ENCODE measurements at regions not wholly inside any gene's neighbourhood (a gene's known extent, or its start where the extent isn't known, plus 50 kb on each side); places are given as distances from the start of the nearest gene placed in this dataset.

GRCh38 chr10:75294866-75295701 is 59.3 kb upstream of the COMTD1 start (continued):
- TF ChIP-seq ATM (IDR thresholded peaks at IDR 0.05; ENCODE audit: borderline replicate concordance) (no peak), FOSL2 (CRISPR knock-in tag; IDR thresholded peaks at IDR 0.05) (peak; percentile 46), CHCHD3 (CRISPR knock-in tag; IDR thresholded peaks at IDR 0.05) (no peak), HINFP (CRISPR knock-in tag; IDR thresholded peaks at IDR 0.05; ENCODE audit: low read depth) (0 out of 2 replicates have a peak, but pooled peaks have one; percentile 32), ZNF629 (CRISPR knock-in tag; conservative IDR thresholded peaks at IDR 0.05) (no peak), ARID2 (CRISPR knock-in tag; IDR thresholded peaks at IDR 0.05; ENCODE audit: borderline replicate concordance) (no peak), ZNF451 (CRISPR knock-in tag; IDR thresholded peaks at IDR 0.05) (0 out of 2 replicates have a peak, but pooled peaks have one; percentile 32), ZNF337 (CRISPR knock-in tag; IDR thresholded peaks at IDR 0.05; ENCODE audit: borderline replicate concordance, low read depth) (no peak), MAFG (CRISPR knock-in tag; IDR thresholded peaks at IDR 0.05) (no peak), ZNF24 (IDR thresholded peaks at IDR 0.05) (no peak), PTBP1 (IDR thresholded peaks at IDR 0.05; ENCODE audit: low read depth, low read length, poor library complexity, severe bottlenecking) (no peak), ZNF589 (CRISPR knock-in tag; conservative IDR thresholded peaks at IDR 0.05) (no peak), CAMTA2 (CRISPR knock-in tag; IDR thresholded peaks at IDR 0.05; ENCODE audit: borderline replicate concordance) (no peak), CREB1 (IDR thresholded peaks at IDR 0.05) (peak; percentile 68), CREB1 (CRISPR knock-in tag; IDR thresholded peaks at IDR 0.05) (no peak), NFIB (CRISPR knock-in tag; IDR thresholded peaks at IDR 0.05; ENCODE audit: borderline replicate concordance) (no peak), ZNF12 (CRISPR knock-in tag; IDR thresholded peaks at IDR 0.05) (no peak), NFATC3 (CRISPR knock-in tag; IDR thresholded peaks at IDR 0.05) (no peak), NFYC (CRISPR knock-in tag; IDR thresholded peaks at IDR 0.05) (no peak), MAX (IDR thresholded peaks at IDR 0.05) (0 out of 2 replicates have a peak, but pooled peaks have one; percentile 13), RNF2 (conservative IDR thresholded peaks at IDR 0.05; ENCODE audit: low read depth) (peak; percentile 79; the same call in 1 of the 2 replicates), HNRNPUL1 (IDR thresholded peaks at IDR 0.05; ENCODE audit: low read depth, low read length) (no peak), SUZ12 (IDR thresholded peaks at IDR 0.05; ENCODE audit: low read depth, low read length) (no peak), MIER3 (CRISPR knock-in tag; IDR thresholded peaks at IDR 0.05; ENCODE audit: borderline replicate concordance) (peak; percentile 45; the same call in 1 of the 2 replicates)
- TF ChIP-seq, protein P1, sequence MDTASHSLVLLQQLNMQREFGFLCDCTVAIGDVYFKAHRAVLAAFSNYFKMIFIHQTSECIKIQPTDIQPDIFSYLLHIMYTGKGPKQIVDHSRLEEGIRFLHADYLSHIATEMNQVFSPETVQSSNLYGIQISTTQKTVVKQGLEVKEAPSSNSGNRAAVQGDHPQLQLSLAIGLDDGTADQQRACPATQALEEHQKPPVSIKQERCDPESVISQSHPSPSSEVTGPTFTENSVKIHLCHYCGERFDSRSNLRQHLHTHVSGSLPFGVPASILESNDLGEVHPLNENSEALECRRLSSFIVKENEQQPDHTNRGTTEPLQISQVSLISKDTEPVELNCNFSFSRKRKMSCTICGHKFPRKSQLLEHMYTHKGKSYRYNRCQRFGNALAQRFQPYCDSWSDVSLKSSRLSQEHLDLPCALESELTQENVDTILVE (CRISPR knock-in tag; IDR thresholded peaks at IDR 0.05), result no peak
- TF ChIP-seq, protein P2, sequence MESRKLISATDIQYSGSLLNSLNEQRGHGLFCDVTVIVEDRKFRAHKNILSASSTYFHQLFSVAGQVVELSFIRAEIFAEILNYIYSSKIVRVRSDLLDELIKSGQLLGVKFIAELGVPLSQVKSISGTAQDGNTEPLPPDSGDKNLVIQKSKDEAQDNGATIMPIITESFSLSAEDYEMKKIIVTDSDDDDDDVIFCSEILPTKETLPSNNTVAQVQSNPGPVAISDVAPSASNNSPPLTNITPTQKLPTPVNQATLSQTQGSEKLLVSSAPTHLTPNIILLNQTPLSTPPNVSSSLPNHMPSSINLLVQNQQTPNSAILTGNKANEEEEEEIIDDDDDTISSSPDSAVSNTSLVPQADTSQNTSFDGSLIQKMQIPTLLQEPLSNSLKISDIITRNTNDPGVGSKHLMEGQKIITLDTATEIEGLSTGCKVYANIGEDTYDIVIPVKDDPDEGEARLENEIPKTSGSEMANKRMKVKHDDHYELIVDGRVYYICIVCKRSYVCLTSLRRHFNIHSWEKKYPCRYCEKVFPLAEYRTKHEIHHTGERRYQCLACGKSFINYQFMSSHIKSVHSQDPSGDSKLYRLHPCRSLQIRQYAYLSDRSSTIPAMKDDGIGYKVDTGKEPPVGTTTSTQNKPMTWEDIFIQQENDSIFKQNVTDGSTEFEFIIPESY (CRISPR knock-in tag; IDR thresholded peaks at IDR 0.05), result no peak

All from HepG2 (cell line).